GM18867 (cell line): ENCODE measurements at regions not wholly inside any gene's neighbourhood (a gene's known extent, or its start where the extent isn't known, plus 50 kb on each side); places are given as distances from the start of the nearest gene placed in this dataset.

Source experiments
- ATAC-seq: cut with Tn5 transposase; IDR thresholded peaks from one replicate; pipeline ENCODE4 v1.9.1; 2021; ENCODE audit warnings: mild to moderate bottlenecking, moderate library complexity; ENCODE audit not compliant: unreplicated experiment

- ATAC-seq, result no peak
Observed at GRCh38 chr16:52805559-52806168, 247.0 kb downstream of the CHD9NB start.

DNA sequence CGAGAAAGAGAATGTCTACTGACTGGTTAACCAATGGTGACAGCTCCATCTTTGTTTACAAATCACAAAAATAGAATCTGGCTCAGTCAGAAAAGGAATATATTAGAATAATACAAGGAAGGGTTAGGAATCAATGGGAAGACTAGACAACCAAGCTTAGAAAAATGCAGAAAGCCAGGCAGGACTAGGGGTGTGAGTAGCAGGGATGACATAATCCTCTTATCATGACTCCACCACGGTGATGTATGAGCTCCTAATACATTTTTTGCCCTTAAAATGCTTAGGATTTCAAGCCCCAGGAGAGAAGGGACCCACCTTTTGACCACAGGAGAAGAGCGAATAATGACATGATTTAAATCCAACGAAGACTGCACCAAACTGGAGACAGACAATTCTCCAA is 252.3 kb downstream of the CHD9NB start:
- ATAC-seq, result no peak

- ATAC-seq, result no peak
Observed at GRCh38 chr16:52799149-52799548, 252.2 kb upstream of the TOX3 start.

DNA sequence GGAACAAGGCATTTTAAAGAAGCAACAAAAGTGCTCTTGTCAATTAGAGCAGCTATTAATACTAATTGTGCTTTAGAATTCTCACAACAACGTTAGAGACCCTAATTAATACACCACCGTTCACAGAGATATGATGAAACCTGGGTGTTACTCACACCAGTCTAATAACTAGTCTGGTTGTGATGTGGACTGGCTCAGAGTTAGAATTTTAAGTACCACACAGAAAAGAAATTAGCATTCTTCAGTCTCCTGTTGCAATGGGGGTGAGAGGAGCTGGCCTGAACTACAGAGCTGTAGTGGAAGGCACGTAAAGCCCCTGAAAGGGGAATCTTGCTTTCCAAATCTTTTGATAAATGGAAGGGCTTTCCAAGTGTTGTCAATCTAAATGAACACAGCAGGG is 240.8 kb upstream of the TOX3 start:
- no peak for ATAC-seq

GRCh38 chr16:52786091-52786490 is 239.1 kb upstream of the TOX3 start:
- ATAC-seq, result no peak

- ATAC-seq, result no peak
Observed at GRCh38 chr16:52785653-52786052, 238.7 kb upstream of the TOX3 start.

GRCh38 chr16:52783616-52784015 is 236.7 kb upstream of the TOX3 start:
- ATAC-seq, result no peak

DNA sequence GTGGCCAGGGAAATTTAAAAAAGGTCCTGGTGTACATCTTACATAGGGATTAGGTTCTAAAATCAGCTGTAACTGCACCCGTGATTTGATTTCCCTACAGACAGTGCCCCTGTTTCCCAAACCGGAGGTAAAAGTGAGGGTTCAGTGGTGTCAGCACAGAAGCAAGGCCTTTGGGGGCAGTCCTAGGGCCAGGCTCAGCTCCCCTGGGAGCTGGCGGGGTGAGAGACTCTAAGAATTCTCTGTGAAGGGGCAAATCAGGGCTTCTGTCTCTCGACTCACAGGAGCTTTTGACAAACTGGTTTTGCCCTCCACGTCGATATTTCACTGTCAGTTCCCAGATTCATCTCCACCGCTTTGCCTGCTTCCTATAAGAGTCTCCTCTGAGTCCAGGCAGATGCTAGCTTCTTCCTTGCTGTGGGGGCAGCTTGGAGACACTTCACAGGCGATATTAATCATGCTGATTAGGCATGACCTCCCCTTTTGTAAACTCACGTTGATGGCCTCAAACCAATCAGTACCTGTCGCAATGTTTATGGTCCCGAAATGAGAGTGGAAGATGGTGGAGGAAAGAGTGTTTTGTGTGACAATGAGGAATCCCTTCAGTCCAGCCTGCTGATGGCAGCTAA is 234.2 kb upstream of the TOX3 start:
- no peak for ATAC-seq

DNA sequence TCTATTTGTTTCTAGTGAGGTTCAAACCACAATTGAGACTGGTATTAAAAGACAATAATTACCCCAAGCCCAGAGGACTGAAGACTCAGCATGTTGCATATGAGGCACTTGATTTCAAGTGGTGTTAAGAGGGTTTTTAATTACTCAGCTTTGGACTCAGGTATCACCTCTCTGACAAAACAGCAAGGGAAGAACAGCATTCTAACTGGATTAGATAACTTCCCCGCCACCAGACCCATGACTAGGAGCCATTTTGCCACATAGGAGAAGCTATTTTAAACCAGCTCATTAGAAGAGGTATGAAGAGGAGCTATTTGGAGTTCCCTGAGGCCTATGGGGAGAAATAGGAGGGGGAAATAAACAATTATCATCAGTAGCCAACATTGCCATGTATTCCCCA is 226.1 kb upstream of the TOX3 start:
- no peak for ATAC-seq

GRCh38 chr16:52770828-52771227 is 223.9 kb upstream of the TOX3 start:
- ATAC-seq, result no peak

DNA sequence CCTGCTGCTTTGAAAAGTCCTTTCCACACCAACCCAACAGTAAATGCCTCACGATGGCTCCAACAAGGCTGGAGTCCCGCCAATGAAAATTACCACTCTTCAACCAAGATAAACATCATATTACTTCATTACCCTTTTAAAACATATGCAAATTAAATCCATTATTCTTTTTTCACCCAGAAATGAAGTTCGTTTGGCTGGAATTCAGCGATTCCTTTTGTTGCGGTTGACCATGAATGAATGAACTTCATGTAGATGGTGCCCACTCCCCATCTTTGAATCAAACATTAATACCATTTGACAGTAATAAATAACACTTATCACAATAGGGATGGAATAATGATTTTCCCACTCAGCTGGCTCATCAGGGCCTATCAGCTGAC is 211.5 kb upstream of the TOX3 start:
- ATAC-seq, result no peak

DNA sequence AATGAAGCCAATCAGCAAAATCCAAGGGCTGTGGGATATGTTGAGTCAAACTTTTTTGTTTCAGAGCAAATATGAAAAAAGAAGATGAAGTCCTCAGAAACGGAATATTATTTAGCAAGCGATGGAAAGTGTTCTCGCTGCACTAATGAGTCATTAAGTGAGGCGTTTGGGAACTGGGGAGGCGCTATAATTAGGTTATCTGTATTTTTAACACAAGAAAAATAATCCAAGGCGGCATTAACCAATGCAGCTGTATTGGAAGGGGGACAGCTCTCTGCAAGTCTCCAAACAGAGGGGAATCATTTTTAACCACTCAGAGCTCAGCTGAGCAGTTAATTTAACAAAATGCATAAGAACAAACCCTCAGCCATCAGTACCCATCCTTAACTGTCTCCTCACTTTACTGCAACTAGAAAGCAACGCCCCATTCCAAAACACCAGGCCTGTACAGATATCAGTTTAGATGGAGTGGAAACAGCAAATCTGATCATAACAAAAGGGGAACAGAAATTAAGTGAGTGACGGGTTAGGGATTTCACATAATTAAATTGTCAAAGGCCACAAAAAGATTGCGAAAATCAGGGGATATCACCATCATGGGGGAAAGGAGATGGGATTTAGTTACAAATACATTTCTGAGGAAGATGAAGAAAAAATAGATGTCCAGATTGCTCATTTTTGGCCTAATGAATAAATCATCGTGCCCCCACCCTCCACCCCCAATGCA is 211.0 kb upstream of the TOX3 start:
- ATAC-seq, result no peak

DNA sequence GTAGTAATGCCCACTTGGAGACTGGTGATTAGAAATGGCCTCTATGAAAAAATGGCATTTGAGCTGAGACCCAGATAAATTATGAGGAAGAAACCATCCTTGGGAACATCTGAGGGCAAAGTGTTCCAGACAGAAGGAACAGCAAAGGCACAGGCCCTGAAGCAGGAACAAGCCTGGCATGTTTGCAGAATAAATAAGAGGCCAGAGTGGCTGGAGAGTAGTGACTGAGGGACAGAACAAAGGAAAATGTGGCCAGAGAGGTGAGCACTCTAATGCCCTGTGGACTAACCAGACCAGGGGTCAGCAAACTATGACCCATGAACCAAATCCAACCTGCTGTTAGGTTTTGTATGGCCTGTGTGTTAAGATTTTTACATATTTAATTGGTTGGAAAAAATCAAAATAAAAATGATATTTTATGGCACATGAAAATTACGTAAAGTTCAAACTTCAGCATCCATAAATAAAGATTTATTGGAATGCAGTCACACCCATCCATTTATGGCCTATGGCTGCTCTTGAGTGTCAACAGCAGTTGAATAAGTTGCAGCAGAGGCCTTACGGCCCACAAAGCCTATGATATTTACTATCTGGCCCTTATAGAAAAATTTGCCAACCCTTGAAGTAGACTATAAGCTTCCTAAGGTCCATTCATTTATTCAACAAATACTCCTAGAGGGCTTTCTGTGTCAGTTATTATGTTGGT is 210.0 kb upstream of the TOX3 start:
- no peak for ATAC-seq

DNA sequence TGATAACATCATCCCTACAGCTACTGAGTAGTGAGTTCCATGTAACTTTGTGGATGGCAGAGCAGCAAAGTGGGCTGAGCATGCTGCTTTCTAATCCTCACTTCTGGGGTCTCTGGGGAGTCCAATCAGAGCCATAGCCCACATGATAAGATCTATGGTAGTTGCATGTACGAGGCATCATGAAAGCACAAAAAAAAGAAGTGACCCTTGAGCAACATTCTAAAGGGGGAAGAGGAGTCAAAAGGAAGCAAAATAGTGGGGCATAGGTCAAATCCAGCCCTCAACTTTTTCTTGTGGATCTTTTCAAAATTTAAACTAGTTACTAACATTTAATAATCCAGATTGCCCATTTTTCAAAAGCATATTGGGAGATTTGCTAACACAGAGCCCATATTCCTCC is 208.5 kb upstream of the TOX3 start:
- no peak for ATAC-seq

DNA sequence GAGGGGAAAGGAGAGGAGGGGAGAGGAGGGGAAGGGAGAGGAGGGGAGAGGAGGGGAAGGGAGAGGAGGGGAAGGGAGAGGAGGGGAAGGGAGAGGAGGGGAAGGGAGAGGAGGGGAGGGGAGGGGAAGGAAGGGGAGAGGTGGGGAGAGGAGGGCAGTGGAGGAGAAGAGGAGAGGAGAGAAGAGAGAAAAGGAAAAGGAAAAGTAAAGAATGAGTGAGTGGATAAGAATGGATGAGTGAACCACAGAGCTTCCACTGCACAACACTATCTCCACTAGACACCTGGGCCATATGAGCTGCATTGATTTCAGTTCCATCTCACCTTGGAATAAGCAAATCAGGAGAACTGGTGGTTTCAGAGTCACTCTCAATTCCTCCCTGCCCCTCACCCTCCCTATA is 204.1 kb upstream of the TOX3 start:
- no peak for ATAC-seq

- no peak for ATAC-seq
Observed at GRCh38 chr16:52748741-52749140, 201.8 kb upstream of the TOX3 start.

DNA sequence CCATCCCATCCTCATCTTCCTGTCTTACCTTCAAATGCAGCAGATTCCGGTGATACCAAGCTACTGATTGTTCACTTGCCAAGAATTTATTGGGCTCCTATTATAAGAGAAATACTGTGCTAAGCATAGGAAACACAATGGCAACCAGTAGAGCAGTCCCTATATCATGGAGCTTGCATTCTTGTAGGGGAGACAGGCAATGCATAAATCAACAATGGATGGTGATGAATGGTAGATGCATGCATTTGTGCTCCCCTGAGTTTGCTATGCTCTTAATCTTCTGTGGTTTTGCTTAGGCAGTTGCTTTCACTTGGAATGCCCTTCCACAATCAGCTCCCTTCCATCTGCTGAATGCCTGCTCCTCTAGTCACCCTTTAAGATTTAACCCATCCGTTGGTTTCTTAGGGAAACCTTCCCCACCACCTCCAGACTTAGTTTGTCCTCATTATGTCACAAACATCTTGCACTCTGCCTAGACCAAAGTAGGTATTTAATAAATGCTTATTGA is 200.2 kb upstream of the TOX3 start:
- no peak for ATAC-seq

- no peak for ATAC-seq
Observed at GRCh38 chr16:52743707-52744106, 196.8 kb upstream of the TOX3 start.

DNA sequence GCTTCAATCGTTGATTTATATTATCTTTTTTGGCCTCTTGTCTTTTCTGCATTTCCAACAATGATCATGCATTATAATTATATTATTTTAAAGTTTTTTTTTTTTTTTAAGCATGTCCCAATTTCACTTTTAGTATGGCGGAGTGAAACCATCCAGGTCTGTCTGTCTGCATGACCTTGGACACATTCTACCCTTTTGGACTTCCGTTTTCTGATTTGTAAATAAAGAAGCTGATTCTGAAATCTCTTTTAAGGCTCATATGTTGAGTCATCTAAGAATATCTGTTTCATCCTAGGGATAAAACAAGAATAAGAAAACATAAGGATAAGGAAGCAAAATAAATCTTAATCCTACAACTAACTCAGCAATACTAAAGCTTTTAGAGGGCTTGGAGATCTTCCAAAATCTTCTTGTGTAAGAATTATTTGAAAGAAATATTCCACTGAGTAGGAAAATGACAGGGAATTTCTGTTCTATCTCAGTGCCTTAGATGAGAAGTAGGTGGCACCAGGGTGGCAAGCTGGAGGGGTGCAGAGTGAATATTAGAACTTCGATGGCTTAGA is 195.7 kb upstream of the TOX3 start:
- ATAC-seq, result no peak

DNA sequence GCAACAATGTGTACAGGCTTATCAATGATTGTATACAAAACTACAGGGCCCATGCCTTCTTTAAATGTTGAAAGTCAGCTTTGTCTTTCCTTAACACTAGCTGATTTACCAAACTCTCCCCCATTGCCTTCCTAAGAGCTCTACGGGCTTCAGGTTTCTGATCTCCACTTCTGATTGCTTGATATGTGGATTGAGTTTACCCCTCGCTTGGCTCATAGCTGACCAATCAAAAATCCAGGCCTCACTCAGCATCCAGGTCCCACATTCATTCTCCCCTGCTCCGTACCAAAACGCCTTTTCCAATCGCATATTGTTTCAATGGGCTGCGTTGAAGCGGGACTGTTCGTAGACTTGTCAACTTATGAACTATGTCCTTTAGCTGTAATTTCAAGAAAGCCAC is 195.1 kb upstream of the TOX3 start:
- ATAC-seq, result no peak

DNA sequence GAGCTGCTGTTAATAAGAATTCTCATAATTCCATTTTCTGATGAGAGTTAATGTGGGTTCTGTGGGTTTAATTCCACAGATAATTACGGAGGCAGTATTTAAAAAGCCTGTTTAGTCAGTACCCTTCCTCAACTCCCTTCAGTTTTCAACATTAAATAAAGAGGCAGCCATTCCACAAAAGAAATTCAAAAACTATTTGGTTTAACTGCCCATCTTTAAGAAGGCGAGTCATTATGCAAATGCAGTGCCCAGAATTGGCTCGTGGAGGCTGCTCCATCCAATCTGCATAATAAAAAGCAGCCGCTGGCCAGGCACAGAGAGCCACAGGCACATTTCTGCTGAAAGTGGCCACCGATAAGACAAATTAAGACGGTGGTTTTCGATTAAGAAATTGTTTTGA is 194.4 kb upstream of the TOX3 start:
- ATAC-seq, result no peak
